Thoracic aorta (tissue), 2 donors: ENCODE measurements at regions not wholly inside any gene's neighbourhood (a gene's known extent, or its start where the extent isn't known, plus 50 kb on each side); places are given as distances from the start of the nearest gene placed in this dataset.

ENCODE experiments used
- ATAC-seq: fragments of 150-250 bp; one replicate; pipeline ENCODE4 v1.8.0; 2017; ENCODE audit warnings: low read depth; ENCODE audit not compliant: insufficient number of reproducible peaks, low FRiP score
- DNase-seq: peaks from one replicate; pipeline ENCODE4 v3.0.0-alpha.2; 2020; ENCODE audit warnings: low spot score
- H3K27ac ChIP-seq, 2 donors: fragments of 200-600 bp; sonication (generic); 1 replicate in 1 of 2; 2 replicates in 1 of 2; pipeline ENCODE4 v1.5.1; 2016; ENCODE audit warnings: mild to moderate bottlenecking in 2 of 2, moderate library complexity in 2 of 2
- H3K27me3 ChIP-seq: fragments of 200-600 bp; sonication (generic); replicated peaks from 2 replicates; pipeline ENCODE4 v1.6.0; 2016; ENCODE audit warnings: mild to moderate bottlenecking; ENCODE audit not compliant: insufficient read depth
- H3K36me3 ChIP-seq: fragments of 200-600 bp; sonication (generic); one replicate; pipeline ENCODE4 v1.5.1; 2016
- H3K4me1 ChIP-seq, 2 donors: fragments of 200-600 bp; sonication (generic); 1 replicate in 1 of 2; 2 replicates in 1 of 2; pipeline versions ENCODE4 v1.5.1 to v1.6.0; 2016; ENCODE audit warnings: low read depth in 2 of 2, mild to moderate bottlenecking in 1 of 2; ENCODE audit not compliant: control insufficient read depth in 1 of 2
- H3K4me3 ChIP-seq: fragments of 200-600 bp; sonication (generic); 2 replicates; pipeline ENCODE4 v1.5.1; 2016; ENCODE audit warnings: mild to moderate bottlenecking
- H3K9me3 ChIP-seq: fragments of 200-600 bp; sonication (generic); 2 replicates; pipeline ENCODE4 v1.5.1; 2016
- CTCF ChIP-seq: fragments of 200-600 bp; sonication (generic); IDR thresholded peaks from one replicate; pipeline ENCODE4 v1.5.1; 2019; ENCODE audit warnings: antibody characterized with exemption

- Histone ChIP-seq H3K27me3 (no peaks in the 10 kb centered on the region), H3K4me1 (no peaks in the 10 kb centered on the region), H3K36me3 (no peaks in the 10 kb centered on the region), H3K9me3 (no peaks in the 10 kb centered on the region), H3K4me3 (no peak overlapping the region), H3K27ac (no peak overlapping the region)
- DNase-seq (no peak), ATAC-seq (no peak)
- no peak for TF ChIP-seq CTCF
Observed at GRCh38 chr4:132865922-132866321, 283.2 kb upstream of the PCDH10 start.

- no peaks in the 10 kb centered on the region for H3K4me1 ChIP-seq
- H3K4me3 ChIP-seq, result no peak overlapping the region
- no peaks in the 10 kb centered on the region for H3K36me3 ChIP-seq
- no peak for TF ChIP-seq CTCF
- H3K27me3 ChIP-seq, result no peaks in the 10 kb centered on the region
- DNase-seq (no peak), ATAC-seq (no peak)
- H3K9me3 ChIP-seq, result no peaks in the 10 kb centered on the region
- H3K27ac ChIP-seq, result no peak overlapping the region
Observed at GRCh38 chr4:132866616-132867015, 282.5 kb upstream of the PCDH10 start.

GRCh38 chr4:132893787-132894186 is 255.3 kb upstream of the PCDH10 start:
- Histone ChIP-seq H3K9me3 (no peaks in the 10 kb centered on the region), H3K36me3 (no peaks in the 10 kb centered on the region), H3K4me3 (no peak overlapping the region), H3K4me1 (no peaks in the 10 kb centered on the region), H3K27ac (no peak overlapping the region), H3K27me3 (no peaks in the 10 kb centered on the region)
- DNase-seq (no peak), ATAC-seq (no peak)
- no peak for TF ChIP-seq CTCF

GRCh38 chr4:132901224-132901623 is 247.9 kb upstream of the PCDH10 start:
- H3K27ac ChIP-seq, result no peak overlapping the region

GRCh38 chr4:132910229-132910748 is 238.8 kb upstream of the PCDH10 start:
- Histone ChIP-seq H3K27me3 (no peaks in the 10 kb centered on the region), H3K27ac (no peak overlapping the region), H3K4me1 (no peaks in the 10 kb centered on the region), H3K9me3 (no peaks in the 10 kb centered on the region), H3K36me3 (no peaks in the 10 kb centered on the region), H3K4me3 (no peak overlapping the region)
- no peak for ATAC-seq
- DNase-seq, result no peak
- TF ChIP-seq CTCF, result no peak

More at GRCh38 chr4:132901224-132901623, 247.9 kb upstream of the PCDH10 start:
- Histone ChIP-seq H3K27me3 (no peaks in the 10 kb centered on the region), H3K9me3 (no peaks in the 10 kb centered on the region), H3K36me3 (no peaks in the 10 kb centered on the region), H3K4me3 (no peak overlapping the region), H3K4me1 (no peaks in the 10 kb centered on the region)
- no peak for ATAC-seq
- TF ChIP-seq CTCF, result no peak
- no peak for DNase-seq
